ENCODE measurements at regions not wholly inside any gene's neighbourhood (a gene's known extent, or its start where the extent isn't known, plus 50 kb on each side); places are given as distances from the start of the nearest gene placed in this dataset.
"Not testable (repeated sequence)": the region's sequence is repeated elsewhere in the genome, so short reads cannot be mapped to it uniquely, and the experiment has no call there.

DNA sequence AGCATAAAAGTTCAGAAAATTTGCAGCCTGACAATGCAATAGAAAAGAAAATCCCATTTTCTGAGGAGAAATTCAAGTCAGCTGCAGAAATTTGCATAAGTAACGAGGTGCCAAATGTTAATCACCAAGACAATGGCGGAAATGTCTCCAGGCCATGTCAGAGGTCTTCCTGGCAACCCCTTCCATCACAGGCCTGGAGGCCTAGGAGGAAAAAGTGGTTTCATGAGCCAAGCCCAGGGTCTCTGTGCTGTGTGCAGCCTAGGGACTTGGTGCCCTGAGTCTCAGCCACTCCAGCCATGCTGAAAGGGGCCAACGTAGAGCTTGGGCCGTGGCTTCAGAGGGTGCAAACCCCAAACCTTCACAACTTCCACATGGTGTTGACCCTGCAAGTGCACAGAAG is 94.8 kb upstream of the UNC5B start:
- in situ Hi-C loops (cut with HindIII; ENCODE audit: low pct_unique_long_range_greater_than_20kb, low sequenced_read_pairs); DNase-seq (ENCODE audit: low read depth): not testable (repeated sequence)

DNA sequence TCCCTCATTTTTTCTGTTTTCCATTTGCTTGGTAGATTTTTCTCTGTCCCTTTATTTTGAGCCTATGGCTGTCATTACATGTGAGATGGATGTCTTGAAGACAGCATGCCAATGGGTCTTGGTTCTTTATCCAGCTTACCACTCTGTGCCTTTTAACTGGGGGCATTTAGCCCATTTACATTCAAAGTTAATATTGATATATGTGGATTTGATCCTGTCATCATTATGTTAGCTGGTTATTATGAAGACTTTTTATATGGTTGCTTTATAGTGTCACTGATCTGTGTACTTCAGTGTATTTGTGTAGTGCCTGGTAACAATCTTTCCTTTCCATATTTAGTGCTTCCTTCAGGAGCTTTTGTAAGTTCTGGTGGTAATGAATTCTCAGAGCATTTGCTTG is 89.3 kb upstream of the UNC5B start:
- in situ Hi-C loops (cut with HindIII; ENCODE audit: low pct_unique_long_range_greater_than_20kb, low sequenced_read_pairs) = no loop called here
- DNase-seq (ENCODE audit: low read depth) = no peak

DNA sequence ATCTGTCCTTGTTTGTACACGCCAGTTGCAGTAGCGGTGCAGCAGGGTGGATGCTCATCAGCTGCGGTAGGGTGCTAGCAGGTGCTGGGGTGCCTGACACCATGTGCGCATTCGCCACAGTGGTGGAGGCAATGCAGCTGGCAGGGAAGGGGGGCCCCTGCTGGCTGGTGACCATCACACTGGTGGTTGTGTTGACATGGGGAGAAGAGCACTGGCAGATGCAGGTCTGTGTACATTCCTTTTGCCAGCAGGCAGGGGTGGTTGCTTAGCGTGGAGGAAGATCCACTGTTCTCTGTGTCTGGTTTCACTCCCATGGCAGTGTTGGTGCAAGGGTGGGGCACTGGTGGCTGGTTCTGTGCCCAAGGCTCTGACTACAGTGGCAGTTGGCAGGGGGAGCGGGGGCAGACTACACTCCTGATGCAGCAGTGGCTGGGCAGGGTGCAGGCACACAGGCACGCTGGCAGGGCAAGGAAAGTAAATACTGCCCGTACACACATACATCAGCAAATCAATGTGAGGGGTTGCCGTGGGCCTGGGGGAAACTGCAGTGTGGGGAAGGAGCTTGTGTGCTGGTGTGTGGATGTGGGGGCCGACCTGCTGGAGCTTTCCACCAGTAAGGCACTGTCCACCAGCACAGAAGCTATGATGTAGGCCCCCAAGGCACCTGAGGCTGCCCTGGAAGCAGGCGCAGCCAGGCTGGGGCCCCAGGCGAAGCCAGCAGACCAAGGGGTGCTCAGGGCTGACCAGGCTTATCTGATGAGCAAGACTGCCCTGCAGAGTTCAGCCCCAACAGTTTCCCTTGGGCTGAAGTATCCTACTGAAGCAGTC is 87.2 kb upstream of the UNC5B start:
- in situ Hi-C loops (cut with HindIII; ENCODE audit: low pct_unique_long_range_greater_than_20kb, low sequenced_read_pairs) = no loop called here
- no peak for DNase-seq (ENCODE audit: low read depth)

DNA sequence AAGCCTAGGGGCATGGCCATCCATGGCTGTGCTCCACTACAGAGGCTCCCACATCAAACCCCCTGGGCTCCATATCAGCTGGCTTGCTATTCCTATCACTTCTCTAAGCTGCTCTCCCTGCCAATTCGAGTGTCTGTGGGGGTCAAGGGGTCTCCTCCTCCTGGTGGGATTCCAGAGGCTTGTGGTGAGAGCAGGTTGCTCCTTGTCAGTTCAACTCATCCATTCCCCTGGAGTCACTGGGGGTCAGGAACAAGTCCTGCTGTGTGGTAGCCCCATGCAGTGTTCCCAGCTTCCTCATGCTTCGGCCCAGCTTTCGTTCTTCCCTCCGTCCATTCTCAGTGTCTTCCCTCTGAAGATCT is 86.6 kb upstream of the UNC5B start:
- in situ Hi-C loops (cut with HindIII; ENCODE audit: low pct_unique_long_range_greater_than_20kb, low sequenced_read_pairs) = no loop called here
- DNase-seq (ENCODE audit: low read depth) = no peak

DNA sequence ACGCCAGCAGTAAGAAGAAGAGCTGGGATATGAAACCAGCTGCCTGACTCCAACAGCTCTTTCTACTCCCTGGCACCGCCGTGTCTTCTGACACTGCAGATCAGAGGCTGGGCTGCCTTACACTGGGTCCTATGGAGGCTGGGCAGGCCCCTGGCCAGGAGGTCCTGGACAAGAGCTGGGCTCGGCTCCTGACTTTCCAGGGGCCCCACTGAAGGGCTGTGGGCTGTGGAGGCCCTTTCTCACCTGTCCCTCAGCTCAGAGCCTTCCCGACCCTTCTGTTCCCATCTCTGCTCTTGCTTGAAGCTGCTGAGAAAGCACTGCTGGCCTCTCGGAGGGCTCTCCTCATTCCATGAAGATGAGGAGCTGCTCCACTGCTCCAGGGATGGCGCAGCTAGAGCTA is 85.9 kb upstream of the UNC5B start:
- no peak for DNase-seq (ENCODE audit: low read depth)
- in situ Hi-C loops (cut with HindIII; ENCODE audit: low pct_unique_long_range_greater_than_20kb, low sequenced_read_pairs) = no loop called here

DNA sequence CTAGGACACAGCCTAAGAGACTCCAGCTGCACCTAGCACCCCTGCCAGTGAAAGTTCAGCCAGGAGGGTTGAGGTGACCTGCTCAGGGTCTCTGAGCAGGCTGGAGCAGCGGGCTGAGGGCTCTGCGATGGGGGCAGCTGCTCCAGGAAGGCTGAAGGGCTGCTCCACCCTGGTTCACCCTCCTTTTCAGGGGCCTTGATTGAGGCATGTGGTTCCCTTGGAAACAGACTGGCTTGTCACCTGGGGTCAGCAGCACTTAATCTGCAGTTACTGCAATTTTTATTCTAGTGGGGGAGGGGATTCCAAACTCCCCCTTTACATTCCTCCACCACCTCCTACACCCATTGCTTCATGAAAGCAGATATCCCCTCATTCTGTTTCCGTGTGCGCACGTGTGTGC is 85.3 kb upstream of the UNC5B start:
- in situ Hi-C loops (cut with HindIII; ENCODE audit: low pct_unique_long_range_greater_than_20kb, low sequenced_read_pairs) = no loop called here

DNA sequence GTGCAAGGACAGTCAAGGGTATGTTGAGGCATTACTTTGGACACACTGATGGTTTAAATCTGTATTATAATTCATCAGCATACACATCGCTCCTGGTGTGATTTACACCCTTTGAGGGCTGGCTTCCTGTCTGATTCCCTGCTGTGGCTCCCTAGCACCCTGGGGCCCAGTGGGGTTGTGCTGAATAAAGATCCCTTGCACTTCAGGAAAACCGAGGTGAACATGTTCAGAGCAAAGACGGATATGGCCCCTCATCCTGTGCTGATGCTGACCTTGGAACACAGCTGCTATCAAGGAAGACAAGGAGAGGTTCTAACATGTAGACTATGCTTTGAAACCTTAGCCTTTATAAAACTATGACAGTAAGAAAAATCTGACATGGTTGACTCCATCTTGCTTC is 84.6 kb upstream of the UNC5B start:
- in situ Hi-C loops (cut with HindIII; ENCODE audit: low pct_unique_long_range_greater_than_20kb, low sequenced_read_pairs) = no loop called here
- no peak for DNase-seq (ENCODE audit: low read depth)

More for the DNA sequence above, 85.3 kb upstream of the UNC5B start:
- DNase-seq (ENCODE audit: low read depth) = no peak

DNA sequence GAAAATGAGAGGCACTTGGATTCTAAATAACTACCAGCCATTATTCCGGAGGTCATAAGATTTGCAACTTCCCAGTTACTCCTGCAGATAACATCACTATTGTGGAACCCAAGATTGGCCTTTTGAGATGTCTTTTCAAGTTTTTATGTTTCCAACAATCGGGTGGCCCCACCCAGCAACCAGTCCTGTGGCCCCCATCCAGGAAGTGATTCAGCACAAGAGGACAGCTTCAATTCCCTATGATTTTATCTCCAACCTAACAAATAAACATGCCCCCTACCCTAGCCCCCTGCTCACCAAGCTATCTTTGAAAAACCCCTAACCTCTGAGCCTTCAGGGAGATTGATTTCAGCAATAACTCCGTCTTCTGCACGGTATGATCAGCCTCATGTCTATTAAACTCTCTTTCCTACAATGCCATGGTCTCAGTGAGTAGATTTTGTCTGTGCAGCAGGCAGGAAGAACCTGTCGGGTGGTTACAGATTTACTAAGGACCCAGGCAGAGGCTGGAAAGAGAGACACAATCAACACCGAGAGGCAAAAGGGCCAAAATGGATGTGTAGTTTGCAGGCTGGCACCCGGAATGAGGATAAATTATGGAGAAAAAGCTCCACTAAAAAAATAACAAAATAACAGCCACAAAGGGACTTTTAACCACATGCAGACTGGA is 83.9 kb upstream of the UNC5B start:
- in situ Hi-C loops (cut with HindIII; ENCODE audit: low pct_unique_long_range_greater_than_20kb, low sequenced_read_pairs) = no loop called here
- DNase-seq (ENCODE audit: low read depth) = no peak

DNA sequence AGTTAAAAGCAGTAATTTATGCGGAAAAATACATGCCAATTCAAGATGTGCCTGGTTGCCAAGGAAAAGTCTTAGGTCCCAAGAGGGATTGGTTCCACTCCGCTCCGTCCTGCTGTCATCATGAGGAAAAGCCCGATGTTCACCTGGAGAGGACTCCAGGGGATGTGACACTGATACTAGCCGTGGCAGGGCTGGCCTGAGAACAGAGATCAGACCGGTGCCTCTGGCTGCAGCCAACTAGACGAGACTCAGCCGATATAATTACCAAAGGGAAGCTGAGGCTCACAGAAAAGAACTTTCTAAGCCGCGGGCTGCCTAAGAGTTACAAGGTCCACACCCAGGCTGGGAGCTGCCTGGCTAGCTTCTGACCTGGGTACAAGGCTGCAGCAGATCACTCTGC is 81.3 kb upstream of the UNC5B start:
- DNase-seq (ENCODE audit: low read depth) = no peak
- in situ Hi-C loops (cut with HindIII; ENCODE audit: low pct_unique_long_range_greater_than_20kb, low sequenced_read_pairs) = no loop called here

DNA sequence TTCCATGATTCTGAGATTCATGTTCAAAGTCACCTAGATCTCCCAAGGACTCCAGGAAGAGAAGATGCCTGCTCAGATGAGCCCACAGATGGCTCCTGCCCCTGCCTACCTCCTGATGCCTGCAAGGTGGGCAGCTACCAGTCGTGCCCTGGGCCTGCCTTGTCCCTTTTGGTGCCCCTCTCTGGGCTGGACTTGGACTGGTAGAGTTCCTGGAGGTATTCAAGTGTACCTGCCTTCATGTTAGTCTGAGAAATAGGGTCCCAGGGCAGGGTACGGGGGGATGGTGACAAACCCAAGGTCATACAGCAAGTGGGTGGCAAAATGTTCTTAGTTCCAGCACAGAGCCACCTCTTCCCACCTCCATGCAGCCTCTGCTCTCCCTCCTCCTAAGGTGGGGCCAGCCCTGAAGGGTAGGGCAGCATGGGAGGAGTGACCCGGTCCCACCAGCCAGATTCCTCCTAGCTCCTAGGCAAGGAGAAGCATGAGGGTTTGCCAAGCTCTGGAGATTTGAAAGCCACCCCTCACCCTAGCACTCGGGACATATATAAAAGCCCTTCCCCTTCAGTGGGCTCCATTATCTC is 80.8 kb upstream of the UNC5B start:
- in situ Hi-C loops (cut with HindIII; ENCODE audit: low pct_unique_long_range_greater_than_20kb, low sequenced_read_pairs) = no loop called here
- no peak for DNase-seq (ENCODE audit: low read depth)

DNA sequence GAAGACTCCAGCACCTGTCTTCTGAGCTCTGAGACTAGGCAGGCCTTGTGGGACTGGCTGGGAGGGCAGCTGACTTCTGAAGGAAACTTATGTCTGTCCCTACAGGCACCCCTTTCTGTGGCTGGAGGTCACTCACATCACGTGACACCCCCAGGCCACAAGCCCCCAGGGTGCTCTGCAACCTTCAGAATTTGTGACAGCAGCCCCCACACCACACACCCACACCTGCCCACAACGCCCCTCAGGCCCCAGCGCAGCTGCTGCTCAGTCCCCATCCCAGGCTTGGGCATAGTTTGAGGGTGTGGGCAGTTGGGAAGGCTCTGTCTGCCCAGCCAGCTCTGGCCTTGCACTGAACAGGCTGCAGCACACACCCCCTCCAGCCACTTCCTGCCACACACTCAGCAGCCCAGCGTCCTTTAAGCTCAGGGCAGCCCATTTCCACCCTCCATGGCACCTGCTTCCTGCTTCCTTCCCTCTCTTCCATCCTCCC is 80.0 kb upstream of the UNC5B start:
- no peak for DNase-seq (ENCODE audit: low read depth)
- in situ Hi-C loops (cut with HindIII; ENCODE audit: low pct_unique_long_range_greater_than_20kb, low sequenced_read_pairs) = no loop called here

DNA sequence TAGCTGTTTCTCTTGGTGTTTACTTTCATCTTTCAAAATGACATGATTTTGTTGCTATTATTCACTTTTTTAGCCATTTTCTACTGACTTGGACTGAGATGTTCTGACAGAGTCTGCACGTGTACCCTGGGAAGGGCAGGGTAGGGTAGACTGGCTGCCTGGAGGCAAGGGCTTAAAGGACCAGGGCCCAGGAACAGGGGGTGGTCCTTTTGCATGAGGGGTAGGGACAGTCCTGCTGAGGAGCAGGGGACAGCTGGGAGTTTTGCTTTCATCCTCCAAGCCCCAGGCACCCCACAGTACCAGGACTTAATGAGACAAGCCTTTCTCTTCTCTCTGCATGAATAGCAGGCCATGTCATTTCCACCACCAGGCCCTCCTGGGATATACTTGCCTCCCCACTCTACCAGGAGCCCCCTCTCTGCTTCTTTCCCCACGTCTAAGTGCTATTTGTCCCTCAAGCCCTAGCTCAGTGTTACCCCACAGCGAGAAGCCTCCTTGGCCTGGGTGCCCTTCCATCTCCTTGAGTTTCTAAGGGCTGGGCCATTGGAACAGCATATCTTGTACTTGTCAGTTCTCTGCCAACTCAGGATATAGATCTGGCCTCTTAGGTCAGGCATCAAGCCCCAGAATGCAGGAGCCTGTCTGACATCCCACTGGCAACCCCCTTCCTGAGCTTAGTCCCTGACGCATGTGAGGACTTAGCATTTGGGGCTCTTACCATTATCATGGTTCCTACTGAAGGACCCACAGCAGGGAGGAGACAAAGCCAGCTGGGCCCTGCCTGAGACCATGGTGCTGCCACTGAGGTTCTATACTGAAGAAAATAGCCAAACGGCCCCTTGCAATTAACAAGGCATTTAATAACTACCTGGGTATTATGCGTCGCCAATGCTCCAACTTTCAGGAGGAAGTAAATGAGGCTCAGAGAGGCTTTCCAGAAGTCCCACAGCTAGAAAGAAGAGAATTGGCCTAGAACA is 78.4 kb upstream of the UNC5B start:
- DNase-seq (ENCODE audit: low read depth) = no peak
- in situ Hi-C loops (cut with HindIII; ENCODE audit: low pct_unique_long_range_greater_than_20kb, low sequenced_read_pairs) = no loop called here

DNA sequence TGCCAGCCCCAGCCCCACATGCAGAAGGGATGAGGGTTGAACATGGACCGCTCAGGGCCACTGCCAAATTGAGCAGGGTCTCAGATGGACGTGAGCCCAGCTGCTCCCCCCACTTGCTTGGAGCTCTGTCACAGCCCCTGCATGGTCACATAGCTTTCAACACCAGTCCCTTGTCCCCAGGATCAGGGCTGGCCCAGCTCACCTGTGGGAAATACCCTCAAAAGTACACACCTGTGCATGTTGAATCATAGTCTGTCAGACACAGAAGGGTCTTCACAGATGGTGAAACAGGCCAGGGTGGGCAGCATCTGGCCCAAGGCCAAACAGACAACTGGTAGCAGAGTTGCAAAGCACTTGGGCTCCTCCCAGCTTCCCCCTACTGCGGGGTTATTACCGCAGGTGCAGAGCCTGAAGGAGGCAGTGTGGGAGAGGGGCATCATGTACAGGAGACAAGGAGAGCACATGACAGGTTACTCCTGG is 77.6 kb upstream of the UNC5B start:
- in situ Hi-C loops (cut with HindIII; ENCODE audit: low pct_unique_long_range_greater_than_20kb, low sequenced_read_pairs) = no loop called here
- DNase-seq (ENCODE audit: low read depth) = no peak

DNA sequence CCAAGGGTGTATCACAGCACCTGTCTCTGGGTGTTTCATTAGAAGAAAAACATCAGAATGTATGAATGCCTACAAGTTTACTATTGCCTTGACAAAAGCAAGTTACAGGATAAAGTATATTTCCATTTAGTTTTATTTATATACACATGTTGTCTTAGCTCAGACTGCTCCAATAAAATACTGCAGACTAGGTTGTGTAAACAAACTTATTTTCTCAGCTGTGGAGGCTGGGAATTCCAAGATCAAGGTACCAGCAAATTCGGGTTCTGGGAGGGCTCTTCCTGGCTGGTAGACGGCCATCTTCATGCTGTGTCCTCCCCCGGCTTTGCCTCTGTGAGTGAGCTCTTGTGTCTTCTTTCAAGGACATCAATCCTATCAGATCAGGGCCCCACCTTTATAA is 77.1 kb upstream of the UNC5B start:
- in situ Hi-C loops (cut with HindIII; ENCODE audit: low pct_unique_long_range_greater_than_20kb, low sequenced_read_pairs) = no loop called here
- DNase-seq (ENCODE audit: low read depth) = no peak

DNA sequence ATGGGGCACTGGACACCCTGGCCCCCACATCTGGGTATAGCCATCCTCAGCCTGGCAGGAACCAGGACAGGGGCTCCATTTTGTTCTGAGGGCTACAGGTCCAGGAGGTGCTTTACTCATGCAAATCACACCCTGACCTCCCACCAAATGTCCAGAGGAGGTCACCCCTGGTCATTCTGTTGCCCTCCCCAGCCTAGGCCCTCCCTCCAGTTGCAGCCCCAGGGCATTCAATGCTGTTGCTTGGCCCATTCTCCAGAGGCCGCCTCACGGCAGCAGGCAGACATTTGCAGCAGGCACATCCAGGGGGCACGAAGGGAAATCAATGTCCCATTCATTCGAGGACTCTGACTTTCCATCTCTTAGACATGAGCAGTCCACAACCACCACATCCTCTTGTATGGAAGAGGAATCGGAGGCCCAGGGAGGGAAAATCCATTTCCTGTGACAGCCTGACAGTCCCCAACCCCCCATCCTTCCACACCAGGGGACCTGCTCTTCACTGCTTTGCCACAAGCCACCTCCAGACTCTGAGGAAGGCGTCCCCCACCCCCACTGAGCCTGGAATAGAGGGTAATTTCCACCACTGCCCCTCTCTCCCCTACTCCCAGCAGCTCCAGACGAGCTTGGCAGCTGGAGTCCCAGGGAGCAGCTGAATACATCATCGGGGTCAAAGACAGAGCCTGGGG is 76.2 kb upstream of the UNC5B start:
- no peak for DNase-seq (ENCODE audit: low read depth)
- in situ Hi-C loops (cut with HindIII; ENCODE audit: low pct_unique_long_range_greater_than_20kb, low sequenced_read_pairs) = no loop called here

DNA sequence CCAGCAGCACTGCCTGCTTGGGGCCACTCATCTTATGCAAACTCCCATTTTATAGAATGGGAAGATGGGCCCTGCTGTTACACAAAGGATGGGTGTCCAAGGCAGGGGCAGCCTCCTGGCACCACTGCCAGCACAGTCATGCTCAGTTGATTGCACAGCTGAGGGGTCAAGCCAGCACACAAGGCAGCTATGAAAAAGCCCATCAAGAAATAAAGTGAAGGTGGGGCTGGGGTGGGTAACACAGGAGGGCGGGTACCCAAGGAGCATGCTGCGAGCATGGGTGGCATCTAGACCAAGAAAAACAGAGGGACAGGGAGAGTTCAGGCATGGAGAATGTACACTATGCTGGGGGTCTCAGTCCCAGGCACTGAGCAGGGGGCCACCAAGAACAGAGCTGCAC is 74.7 kb upstream of the UNC5B start:
- DNase-seq (ENCODE audit: low read depth) = no peak
- in situ Hi-C loops (cut with HindIII; ENCODE audit: low pct_unique_long_range_greater_than_20kb, low sequenced_read_pairs) = no loop called here

DNA sequence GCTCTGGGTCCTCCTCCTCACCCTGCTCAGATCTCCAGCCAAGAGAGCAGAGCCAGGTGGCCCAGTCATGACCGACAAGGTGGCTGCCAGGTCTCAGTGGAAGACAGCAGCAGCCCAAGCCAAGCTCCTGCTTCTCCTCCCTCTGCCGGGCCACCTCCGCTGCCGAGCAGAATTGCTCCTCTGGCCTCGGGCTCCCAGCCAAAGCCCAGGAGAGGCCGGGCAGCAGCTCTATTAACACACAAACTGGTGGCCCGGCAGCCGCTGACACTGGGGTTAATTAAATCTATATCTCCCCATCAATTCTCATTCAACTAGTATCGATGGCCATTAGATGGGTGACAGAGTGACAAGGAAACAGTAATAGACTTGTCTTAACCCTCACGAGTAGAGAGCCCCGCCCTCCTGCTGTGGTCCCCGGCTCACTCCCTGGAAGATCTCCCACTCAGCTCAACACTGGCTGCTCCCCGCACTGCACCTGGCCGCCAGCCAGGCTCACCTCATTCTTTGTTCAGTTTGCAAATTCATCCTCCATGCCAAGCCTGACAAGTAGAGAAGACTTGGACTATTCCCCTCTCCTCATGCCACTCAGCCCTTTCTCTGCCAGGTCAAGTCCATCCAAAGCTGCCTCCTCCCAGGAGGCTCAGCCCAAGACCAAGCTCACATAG is 74.1 kb upstream of the UNC5B start:
- in situ Hi-C loops (cut with HindIII; ENCODE audit: low pct_unique_long_range_greater_than_20kb, low sequenced_read_pairs) = no loop called here
- no peak for DNase-seq (ENCODE audit: low read depth)
